Stimulated activated CD8-positive, alpha-beta memory T cell treated with anti-CD3 and anti-CD28 coated beads, Interleukin-4, amount 100 ng/mL, for 4 hours (primary cell): ENCODE measurements at regions not wholly inside any gene's neighbourhood (a gene's known extent, or its start where the extent isn't known, plus 50 kb on each side); places are given as distances from the start of the nearest gene placed in this dataset.
"Not testable (repeated sequence)": the region's sequence is repeated elsewhere in the genome, so short reads cannot be mapped to it uniquely, and the experiment has no call there.

Experiments
- DNase-seq, 2 donors: peaks; one replicate each; pipeline ENCODE4 v3.0.0-alpha.2; 2020; ENCODE audit warnings: low read depth in 2 of 2, low spot score in 1 of 2

DNA sequence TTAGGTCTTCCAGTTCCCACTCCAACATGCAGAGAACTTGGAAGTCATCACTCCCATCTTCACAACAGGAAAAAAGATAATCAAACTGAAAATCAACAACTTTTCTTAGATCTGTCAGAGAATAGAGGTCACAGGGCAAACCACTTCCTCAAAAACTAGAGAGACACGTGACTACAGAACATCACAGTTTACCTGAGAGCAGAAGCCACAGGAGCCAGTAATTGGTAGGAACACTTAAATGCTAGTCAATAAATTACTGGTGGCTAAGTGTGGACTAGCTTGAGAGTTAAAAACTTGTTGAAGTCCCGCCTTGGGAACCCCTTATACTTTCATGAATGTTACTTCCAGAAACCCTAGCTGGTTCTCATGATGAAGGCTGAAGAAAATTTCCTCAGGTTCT, 81.1 kb downstream of the THSD1 start:
- not testable (repeated sequence) for DNase-seq

DNA sequence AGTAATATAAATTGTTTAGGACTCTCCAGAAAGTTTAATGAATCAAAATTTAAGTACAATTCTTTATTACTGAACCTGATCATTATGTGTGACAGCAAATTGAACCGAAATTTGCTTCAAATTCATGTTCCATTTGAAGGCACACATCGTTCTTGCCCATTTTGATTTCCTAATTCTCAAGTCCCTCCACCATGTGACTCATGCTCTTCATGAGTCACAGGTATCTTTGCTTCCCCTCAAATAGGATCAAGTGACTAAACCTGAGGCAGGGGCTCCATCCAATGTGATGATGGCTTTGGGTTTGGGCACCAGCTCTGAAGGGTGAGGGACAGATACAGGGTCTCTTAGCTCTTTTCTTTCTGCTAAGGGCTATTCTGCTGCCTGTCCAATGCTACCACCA, 86.1 kb downstream of the THSD1 start:
- DNase-seq, result no peak

DNA sequence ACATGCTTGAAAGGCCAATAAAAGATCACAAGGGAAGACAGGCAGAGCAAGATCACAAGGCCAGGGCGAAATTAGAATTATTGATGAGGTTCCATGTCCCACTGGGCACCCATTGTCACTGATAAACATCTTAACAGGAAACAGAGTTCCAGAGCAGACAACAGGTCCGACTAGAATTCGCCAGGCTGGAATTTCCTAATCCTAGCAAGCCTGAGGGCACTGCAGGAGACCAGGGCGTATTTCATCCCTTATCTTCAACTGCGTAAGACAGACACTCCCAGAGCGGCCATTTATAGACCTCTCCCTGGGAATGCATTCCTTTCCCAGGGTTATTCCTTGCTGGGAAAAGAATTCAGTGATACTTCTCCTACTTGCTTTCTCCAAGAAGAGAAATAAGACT, 96.1 kb downstream of the THSD1 start:
- not testable (repeated sequence) for DNase-seq

DNA sequence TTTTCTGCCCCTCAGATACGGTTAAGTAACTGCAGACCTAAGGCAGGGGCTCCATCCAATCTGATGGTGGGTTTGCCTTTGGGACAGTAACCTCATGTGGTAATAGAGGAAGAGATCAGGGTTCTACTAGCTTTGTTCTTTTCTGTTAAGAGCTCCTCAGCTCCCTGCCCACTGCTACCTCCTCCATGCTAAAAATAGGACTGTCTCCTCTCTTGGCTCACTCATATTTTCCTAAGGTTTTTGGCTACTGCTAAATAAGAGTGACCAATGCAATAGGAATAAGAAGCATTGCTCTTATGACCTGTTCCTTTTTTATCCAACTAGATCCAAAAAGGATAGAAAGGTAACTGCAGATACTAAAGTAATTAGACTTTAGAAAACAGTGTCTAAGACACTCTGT, 99.6 kb downstream of the THSD1 start:
- not testable (repeated sequence) for DNase-seq

DNA sequence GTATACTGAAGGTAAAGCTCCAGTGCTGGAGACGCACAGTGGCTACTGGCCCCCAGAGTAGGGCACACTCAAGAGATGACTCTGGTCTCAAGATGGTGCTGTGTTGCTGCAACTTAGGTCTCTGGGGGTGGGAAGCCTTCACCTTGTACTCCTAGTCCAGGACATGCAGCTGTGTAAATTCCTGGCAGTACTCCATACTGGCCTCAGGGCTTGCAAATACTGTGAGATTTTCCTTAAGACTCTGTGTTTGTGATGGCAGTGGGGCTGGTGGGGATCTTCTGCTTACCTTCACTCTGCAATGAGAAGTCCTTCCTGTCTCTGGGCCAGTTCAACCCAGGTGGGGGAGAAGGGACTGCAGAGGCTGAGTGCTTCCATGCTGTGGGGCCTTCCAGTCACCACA, 102.9 kb downstream of the THSD1 start:
- not testable (repeated sequence) for DNase-seq

DNA sequence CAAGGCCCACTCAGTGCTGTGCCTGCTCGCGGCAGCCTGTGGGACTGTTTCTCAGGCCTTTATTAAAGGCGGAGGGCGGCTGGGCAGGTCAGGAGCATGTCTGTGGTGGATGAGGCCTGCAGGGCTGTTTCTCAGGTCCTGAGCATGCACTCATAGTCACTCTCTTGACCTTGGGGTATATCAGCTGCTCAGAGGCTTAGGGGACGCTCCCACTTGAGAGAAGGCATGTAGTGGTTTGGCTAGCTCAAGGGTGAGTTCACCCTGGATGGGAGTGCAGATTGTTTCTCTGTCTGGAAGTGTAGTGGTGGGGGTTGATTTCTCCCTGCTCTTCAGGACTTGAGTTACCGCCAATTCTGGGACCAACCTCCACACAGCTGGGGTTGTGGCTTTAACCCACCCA, 103.3 kb downstream of the THSD1 start:
- DNase-seq, result not testable (repeated sequence)

DNA sequence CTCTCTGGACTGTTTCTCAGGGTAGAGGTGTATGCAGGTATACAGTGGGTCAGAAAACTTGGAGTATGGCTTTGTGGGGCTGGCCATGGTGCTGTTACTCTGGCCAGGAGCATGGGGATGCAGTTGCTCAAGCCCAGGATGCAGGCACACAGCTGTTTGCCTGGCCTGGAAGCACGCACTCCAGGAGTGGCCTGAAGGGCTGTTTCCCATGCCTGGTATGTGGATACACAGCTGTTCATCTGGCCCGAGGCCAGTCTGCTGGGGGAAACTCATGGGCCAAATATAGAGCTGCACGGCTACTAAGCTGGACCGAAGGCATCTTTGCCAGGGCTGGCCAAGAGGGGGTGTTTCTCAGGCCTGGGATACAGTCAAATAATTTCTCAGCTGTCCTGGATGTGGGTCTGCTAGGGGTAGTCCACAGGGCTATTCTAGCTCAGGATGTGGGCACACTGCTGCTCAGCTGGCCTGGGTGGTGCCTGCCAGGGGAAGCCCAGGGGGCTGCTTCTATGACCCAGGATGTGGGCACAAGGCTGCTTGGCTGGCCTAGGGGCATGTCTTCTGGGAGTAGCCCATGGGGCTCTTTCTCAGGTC, 104.1 kb downstream of the THSD1 start:
- not testable (repeated sequence) for DNase-seq

DNA sequence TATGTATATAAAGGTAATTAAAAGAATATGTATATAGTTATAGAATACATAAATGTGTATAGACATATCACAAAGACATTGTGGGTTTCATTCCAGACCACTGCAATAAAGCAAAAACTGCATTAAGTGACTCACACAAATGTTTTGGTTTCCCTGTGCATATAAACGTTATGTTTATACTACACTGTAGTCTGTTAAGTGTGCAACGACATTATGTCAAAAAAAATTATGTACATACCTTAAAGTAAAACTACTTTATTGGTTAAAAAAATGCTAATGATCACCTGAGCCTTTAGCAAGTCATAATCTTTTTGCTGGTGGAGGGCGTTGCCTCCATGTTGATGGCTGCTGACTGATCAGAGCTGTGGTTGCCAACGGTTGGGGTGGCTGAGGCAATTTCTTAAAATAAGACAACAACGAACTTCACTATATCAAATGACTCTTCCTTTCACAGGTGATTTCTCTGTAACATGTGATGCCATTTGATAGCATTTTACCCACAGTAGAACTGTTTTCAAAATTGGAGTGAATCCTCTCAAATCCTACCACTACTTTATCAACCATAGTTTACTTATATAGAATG, 107.8 kb downstream of the THSD1 start:
- not testable (repeated sequence) for DNase-seq

DNA sequence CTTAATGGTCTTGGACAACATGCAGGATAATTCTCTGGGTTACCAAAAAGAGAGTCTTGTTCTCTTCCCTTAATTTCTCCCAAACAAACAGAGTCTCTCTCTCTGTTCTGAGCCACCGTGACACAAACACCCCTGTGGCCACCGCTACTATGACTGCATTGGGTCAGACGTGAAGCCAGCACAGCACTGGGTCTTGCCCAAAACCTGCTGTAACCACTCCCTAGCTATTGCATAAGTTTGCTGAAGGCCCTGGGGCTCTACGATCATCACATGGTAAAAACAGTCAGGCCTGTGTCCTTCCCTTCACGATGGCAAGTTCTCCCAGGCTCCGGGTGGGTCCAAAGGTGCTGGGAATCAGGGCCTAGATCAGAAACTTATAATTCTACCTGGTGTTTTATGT, 117.1 kb downstream of the THSD1 start:
- DNase-seq, result not testable (repeated sequence)

DNA sequence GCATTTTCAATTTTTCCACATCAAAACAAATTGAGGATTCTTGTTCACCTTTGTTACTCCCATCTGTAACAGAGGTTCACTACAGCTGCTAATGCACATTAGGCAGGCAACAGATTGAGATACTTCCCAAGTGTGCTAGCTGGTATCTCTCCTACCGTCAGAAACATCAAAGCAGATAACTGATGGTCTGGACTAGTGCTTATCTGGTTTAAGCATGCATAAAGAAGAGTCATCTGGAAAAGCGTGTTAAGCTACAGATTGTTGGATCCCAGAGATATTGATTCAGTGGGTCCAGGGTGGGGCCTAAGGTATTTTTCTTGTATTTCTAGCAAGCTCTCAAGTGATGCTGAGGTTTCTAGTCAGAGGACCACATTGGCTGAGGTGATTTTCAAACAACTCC, 122.0 kb upstream of the NEK3 start:
- DNase-seq, result not testable (repeated sequence)

DNA sequence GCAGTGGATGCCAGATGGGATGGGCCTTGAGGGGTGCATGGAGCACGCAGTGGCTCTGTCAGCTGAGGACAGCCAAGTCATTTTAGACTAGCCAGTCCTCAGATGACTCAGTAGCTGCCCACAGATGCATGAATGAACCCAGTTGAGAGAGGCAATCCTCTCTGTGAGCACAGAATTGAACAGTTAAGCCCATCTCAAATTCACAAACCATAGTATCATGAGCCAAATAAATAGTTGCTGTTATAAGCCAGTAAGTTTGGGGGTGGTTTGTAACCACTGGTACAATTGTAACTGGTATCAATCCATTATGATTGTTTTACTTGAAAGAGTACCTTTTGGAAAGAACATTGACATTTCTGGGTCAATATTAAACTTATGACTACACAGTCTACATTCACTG, 120.0 kb upstream of the NEK3 start:
- not testable (repeated sequence) for DNase-seq

DNA sequence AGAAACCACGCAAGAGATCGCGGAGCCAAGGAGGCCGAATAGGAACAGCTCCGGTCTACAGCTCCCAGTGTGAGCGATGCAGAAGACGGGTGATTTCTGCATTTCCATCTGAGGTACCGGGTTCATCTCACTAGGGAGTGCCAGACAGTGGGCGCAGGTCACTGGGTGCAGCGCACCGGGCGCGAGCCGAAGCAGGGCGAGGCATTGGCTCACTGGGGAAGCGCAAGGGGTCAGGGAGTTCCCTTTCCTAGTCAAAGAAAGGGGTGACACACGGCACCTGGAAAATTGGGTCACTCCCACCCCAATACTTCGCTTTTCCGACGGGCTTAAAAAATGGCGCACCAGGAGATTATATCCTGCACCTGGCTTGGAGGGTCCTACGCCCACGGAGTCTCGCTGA, 94.9 kb upstream of the NEK3 start:
- not testable (repeated sequence) for DNase-seq

DNA sequence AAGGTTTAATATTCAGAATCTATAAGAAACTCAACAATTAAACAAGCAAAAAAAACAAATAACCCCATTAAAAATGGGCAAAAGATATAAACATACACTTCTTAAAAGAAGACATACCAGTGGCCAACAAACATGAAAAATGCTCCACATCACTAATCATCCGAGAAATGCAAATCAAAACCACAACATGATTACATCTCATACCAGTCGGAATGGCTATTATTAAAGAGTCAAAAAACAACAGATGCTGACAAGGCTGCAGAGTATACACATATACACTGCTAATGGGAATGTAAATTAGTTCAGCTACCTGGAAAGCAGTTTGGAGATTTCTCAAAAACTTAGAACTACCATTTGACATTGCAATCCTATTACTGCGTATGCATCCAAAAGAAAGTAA, 81.4 kb upstream of the NEK3 start:
- DNase-seq, result not testable (repeated sequence)

DNA sequence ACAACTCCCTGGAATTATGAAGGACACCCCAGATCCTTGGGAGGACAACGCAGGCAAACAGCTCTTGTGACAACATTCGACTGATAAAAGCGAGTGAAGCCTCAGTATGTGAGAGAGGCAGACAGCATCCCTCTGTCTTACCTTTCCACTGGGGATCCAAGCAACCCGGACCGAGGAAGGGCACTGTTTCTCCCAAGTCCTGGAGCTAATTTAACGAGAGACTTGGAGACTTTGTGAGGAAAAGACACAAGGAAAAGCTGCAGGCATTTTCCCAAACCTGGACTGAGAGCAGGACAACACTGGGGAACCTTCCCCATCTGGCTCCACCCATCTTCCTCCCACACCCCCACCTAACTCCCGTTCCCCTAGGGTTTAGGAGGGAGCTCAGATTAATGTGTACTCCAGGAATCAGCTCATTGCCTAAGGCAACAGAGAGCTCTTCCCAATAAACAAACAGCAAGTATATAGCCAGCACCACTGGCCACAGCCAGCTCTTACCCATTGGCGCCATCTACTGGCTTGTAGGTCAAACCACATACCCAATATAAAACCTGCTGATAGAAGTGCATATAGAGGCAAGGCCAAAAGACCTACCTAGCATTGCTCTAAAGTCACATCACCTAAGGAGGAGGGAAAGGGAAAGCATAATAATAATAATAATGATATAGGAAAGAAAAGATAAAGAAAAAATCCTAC, 76.7 kb upstream of the NEK3 start:
- peak in 1 of 2 donors; percentile 5 for DNase-seq

DNA sequence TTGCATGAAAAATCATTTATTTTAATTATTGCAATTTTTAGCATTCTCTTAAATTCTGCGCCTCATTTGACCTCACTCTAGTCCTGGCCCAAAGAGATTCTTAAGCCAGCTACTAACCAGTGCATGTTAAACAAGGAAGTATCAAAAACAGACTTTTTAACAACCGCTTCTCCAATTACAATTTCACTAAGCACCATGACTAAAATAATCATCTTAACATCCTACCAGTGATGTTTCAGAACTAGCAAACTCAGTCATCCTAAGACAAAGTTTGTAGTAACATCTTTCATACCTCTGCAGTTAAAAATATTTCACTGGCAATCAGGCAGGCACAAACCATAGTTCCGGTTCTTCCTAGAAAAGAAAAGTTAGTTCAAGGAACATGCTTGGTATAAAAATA, 75.5 kb upstream of the NEK3 start:
- DNase-seq, result not testable (repeated sequence)

DNA sequence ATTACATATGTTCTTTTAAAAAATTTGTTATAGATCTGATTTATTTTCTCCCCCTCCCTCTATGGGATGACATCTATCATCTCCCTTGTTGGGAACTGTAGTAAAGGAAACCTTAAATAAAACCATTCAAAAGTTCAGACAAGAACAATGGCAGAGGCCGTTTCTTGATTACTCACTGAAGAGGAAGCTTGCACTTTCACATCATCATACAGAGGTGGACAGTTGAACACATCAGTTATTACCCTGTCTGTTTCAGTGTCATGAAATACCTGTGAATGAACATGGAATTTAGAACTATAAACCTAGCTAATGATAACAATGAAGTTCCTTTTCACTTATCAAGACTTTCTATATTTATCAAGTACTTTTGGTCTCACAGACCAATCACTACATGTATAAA, 63.7 kb upstream of the NEK3 start:
- not testable (repeated sequence) for DNase-seq

DNA sequence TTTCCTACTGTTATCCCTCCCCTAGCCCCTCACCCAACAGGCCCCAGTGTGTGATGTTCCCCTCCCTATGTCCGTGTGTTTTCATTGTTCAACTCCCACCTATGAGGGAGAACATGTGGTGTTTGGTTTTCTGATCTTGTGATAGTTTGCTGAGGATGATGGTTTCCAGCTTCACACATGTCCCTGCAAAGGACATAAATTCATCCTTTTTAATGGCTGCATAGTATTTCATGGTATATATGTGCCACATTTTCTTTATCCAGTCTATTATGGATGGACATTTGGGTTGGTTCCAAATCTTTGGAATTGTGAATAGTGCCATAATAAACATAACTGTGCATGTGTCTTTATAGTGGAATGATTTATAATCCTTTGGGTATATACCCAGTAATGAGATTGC, 54.5 kb upstream of the NEK3 start:
- not testable (repeated sequence) for DNase-seq

DNA sequence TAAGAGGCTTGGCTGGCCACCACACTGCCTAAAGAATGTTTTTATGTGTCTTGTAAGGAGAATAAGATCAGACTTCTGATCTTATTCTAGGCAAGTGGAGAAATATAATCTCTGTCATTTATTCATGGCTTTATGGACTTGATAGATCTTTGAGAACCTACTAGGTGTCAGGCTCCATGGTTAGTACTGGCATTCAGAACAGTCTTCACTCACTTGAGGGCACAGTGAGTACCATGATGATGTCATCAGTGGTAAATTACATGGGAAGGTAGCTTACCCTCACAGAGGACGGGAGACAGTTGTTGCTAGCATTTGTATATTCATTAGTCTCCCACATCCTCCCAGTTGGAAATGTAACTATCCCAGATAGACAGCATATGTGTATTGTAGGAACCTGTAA, 53.5 kb upstream of the NEK3 start:
- DNase-seq, result not testable (repeated sequence)

DNA sequence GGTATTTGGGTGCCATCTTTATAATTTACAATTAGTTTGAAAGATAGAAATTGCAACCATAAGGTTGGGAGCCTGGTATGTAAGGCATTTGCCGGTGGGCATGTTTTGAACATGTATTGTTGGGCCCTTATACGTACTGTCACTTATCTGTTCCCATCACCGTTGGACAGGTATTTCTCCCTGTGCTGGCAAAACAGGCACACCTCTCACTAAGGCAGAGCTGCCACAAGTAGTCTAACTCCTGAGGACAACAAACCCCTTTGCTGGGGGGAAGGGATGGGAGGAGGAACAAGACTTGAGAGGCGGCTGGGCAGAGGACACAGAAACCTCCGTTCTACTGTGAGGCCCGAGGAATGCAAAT, 52.0 kb upstream of the NEK3 start:
- DNase-seq, result not testable (repeated sequence)

DNA sequence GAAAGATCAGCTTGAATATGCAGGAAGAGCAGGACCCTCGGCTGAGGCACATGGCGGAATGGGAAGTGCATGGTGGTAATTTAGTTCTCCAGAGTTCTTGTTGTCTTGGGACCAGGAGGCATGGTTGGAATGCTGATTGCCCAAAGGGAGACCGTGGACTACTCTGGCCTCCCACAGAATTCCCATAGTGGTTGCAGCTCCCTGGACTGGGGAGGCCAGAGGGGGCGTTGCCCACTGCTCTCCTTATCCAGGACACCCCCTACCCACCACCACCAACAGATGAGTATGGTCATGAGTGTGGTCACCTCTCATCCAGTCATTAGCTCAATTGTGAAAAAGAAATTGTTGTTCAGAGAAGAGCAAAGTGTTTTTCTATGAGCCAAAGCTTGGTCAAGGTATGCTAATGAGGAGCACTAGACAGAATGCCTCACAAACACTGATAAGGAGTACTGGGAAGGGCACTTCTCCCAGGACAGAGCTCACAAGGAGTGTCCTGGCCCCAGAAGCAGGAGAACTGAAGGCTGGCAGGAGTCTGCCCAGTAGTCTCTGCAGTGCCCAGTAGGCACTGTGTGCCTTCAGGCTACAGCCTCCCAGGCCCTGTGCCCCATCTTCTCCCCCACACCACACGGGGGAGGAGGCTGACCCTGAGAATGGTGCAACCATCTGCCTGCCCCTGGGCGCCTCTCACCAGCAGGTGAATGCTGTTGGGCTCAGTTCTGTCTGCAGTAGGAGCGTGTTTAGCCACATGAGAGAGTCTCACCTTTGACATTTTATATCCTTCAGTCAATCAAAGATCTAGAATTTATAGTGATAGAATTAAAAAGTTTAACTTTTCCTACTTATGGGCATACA, 51.4 kb upstream of the NEK3 start:
- not testable (repeated sequence) for DNase-seq
